ENCODE measurements at regions not wholly inside any gene's neighbourhood (a gene's known extent, or its start where the extent isn't known, plus 50 kb on each side); places are given as distances from the start of the nearest gene placed in this dataset.

DNA sequence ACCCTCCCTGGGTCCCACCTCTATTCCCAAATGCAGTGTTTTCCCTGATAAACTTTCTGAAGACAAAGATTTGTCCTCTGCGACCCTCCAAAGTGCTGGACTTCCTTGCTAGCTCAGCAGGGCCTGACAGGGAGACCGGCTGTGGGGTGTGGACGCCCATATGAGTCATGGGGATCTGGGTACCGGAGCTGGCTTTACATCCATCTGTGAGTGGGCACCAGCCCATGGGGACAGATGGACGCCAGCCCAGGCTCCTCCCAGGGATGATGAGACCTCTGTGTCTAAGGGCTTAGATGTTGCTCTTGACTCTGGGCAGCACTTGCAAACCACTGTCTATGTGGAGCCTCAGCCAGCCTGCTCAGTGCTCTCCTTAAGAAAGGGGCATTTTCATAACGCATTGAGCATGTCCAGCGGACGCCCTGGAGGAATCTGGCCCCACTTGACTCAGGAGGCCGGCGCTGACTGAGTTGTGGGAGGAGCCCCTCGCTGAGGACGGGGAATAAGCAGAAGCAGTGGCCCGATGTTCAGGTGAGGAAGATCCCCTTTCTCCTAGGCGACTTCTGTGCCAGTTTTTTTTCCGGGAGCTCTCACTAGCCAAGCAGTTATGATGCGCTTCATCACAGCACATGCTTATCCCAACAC is 229.4 kb upstream of the MYT1L start:
- no peak for TF ChIP-seq ZC3H10 (CRISPR knock-in tag; IDR thresholded peaks at IDR 0.05)
- TF ChIP-seq, protein P1, sequence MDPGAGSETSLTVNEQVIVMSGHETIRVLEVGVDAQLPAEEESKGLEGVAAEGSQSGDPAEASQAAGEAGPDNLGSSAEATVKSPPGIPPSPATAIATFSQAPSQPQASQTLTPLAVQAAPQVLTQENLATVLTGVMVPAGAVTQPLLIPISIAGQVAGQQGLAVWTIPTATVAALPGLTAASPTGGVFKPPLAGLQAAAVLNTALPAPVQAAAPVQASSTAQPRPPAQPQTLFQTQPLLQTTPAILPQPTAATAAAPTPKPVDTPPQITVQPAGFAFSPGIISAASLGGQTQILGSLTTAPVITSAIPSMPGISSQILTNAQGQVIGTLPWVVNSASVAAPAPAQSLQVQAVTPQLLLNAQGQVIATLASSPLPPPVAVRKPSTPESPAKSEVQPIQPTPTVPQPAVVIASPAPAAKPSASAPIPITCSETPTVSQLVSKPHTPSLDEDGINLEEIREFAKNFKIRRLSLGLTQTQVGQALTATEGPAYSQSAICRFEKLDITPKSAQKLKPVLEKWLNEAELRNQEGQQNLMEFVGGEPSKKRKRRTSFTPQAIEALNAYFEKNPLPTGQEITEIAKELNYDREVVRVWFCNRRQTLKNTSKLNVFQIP (CRISPR knock-in tag; IDR thresholded peaks at IDR 0.05; ENCODE audit: borderline replicate concordance, low read depth): no peak
- no peak for TF ChIP-seq PPARA (CRISPR knock-in tag; IDR thresholded peaks at IDR 0.05; ENCODE audit: borderline replicate concordance)
- no peak for TF ChIP-seq ZFP30 (CRISPR knock-in tag; IDR thresholded peaks at IDR 0.05)
- ATAC-seq: no peak

DNA sequence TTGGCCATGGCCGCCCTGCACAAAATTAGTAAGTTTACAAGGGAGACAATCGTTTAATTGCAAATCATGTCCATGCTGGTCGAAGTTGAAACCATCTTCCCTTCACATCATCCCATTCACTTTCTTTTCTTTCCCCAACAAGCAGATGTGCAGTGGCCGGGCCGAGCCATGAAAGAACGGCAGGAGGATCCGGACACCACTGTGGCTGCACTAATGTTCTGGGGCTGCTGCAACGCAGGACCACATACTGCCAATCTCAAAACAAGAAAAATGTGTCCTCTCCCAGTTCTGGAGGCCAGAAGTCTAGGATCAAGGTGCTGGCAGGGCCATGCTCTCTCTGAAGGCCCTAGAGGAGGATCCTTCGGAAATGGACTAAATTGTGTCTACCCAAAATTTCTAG is 227.4 kb upstream of the MYT1L start:
- TF ChIP-seq ZC3H10 (CRISPR knock-in tag; IDR thresholded peaks at IDR 0.05) (no peak), GLIS3 (CRISPR knock-in tag; IDR thresholded peaks at IDR 0.05) (no peak), ZFP30 (CRISPR knock-in tag; IDR thresholded peaks at IDR 0.05) (no peak), TOX (CRISPR knock-in tag; IDR thresholded peaks at IDR 0.05; ENCODE audit: borderline replicate concordance) (no peak), CSDC2 (CRISPR knock-in tag; IDR thresholded peaks at IDR 0.05) (no peak), PPARA (CRISPR knock-in tag; IDR thresholded peaks at IDR 0.05; ENCODE audit: borderline replicate concordance) (no peak), ISL1 (CRISPR knock-in tag; IDR thresholded peaks at IDR 0.05) (no peak), ZNF565 (CRISPR knock-in tag; conservative IDR thresholded peaks at IDR 0.05; ENCODE audit: low read depth) (no peak), OSR1 (CRISPR knock-in tag; IDR thresholded peaks at IDR 0.05) (no peak), ZNF70 (CRISPR knock-in tag; IDR thresholded peaks at IDR 0.05) (no peak), RARB (CRISPR knock-in tag; IDR thresholded peaks at IDR 0.05) (no peak), ESRRG (CRISPR knock-in tag; IDR thresholded peaks at IDR 0.05) (no peak), SNAI2 (CRISPR knock-in tag; IDR thresholded peaks at IDR 0.05) (no peak), TCF4 (CRISPR knock-in tag; IDR thresholded peaks at IDR 0.05; ENCODE audit: borderline replicate concordance) (no peak), ZNF8 (CRISPR knock-in tag; IDR thresholded peaks at IDR 0.05) (no peak), BACH2 (CRISPR knock-in tag; IDR thresholded peaks at IDR 0.05; ENCODE audit: borderline replicate concordance) (no peak)
- TF ChIP-seq, protein P2, sequence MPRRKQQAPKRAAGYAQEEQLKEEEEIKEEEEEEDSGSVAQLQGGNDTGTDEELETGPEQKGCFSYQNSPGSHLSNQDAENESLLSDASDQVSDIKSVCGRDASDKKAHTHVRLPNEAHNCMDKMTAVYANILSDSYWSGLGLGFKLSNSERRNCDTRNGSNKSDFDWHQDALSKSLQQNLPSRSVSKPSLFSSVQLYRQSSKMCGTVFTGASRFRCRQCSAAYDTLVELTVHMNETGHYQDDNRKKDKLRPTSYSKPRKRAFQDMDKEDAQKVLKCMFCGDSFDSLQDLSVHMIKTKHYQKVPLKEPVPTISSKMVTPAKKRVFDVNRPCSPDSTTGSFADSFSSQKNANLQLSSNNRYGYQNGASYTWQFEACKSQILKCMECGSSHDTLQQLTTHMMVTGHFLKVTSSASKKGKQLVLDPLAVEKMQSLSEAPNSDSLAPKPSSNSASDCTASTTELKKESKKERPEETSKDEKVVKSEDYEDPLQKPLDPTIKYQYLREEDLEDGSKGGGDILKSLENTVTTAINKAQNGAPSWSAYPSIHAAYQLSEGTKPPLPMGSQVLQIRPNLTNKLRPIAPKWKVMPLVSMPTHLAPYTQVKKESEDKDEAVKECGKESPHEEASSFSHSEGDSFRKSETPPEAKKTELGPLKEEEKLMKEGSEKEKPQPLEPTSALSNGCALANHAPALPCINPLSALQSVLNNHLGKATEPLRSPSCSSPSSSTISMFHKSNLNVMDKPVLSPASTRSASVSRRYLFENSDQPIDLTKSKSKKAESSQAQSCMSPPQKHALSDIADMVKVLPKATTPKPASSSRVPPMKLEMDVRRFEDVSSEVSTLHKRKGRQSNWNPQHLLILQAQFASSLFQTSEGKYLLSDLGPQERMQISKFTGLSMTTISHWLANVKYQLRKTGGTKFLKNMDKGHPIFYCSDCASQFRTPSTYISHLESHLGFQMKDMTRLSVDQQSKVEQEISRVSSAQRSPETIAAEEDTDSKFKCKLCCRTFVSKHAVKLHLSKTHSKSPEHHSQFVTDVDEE (CRISPR knock-in tag; IDR thresholded peaks at IDR 0.05): no peak
- TF ChIP-seq, protein P1 (CRISPR knock-in tag; IDR thresholded peaks at IDR 0.05; ENCODE audit: borderline replicate concordance, low read depth): no peak
- TF ChIP-seq, protein P3, sequence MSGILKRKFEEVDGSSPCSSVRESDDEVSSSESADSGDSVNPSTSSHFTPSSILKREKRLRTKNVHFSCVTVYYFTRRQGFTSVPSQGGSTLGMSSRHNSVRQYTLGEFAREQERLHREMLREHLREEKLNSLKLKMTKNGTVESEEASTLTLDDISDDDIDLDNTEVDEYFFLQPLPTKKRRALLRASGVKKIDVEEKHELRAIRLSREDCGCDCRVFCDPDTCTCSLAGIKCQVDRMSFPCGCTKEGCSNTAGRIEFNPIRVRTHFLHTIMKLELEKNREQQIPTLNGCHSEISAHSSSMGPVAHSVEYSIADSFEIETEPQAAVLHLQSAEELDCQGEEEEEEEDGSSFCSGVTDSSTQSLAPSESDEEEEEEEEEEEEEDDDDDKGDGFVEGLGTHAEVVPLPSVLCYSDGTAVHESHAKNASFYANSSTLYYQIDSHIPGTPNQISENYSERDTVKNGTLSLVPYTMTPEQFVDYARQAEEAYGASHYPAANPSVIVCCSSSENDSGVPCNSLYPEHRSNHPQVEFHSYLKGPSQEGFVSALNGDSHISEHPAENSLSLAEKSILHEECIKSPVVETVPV (CRISPR knock-in tag; IDR thresholded peaks at IDR 0.05): no peak
- TF ChIP-seq, protein P4, sequence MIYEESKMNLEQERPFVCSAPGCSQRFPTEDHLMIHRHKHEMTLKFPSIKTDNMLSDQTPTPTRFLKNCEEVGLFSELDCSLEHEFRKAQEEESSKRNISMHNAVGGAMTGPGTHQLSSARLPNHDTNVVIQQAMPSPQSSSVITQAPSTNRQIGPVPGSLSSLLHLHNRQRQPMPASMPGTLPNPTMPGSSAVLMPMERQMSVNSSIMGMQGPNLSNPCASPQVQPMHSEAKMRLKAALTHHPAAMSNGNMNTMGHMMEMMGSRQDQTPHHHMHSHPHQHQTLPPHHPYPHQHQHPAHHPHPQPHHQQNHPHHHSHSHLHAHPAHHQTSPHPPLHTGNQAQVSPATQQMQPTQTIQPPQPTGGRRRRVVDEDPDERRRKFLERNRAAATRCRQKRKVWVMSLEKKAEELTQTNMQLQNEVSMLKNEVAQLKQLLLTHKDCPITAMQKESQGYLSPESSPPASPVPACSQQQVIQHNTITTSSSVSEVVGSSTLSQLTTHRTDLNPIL (CRISPR knock-in tag; IDR thresholded peaks at IDR 0.05; ENCODE audit: low read depth): no peak
- no peak for ATAC-seq

DNA sequence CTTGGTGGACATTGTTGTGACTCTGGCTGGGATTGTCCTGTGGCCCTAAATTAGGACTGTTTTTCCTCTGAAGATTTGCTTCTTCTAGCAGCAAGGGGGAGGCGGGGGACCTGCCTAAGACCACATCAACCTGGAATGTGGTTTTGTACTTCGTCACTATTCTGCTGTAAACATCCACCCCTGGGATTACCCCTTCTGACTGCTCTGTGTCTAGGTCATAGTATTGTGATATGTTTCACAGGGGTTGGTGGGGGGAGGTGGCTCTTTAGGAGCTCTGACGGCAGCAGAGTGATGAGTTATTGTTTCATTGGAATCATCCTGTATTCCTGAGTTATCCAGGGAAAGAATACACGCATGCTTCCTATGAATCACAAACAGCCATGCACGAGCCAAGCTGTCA is 226.4 kb upstream of the MYT1L start:
- TF ChIP-seq ZNF70 (CRISPR knock-in tag; IDR thresholded peaks at IDR 0.05): no peak
- ATAC-seq: no peak

DNA sequence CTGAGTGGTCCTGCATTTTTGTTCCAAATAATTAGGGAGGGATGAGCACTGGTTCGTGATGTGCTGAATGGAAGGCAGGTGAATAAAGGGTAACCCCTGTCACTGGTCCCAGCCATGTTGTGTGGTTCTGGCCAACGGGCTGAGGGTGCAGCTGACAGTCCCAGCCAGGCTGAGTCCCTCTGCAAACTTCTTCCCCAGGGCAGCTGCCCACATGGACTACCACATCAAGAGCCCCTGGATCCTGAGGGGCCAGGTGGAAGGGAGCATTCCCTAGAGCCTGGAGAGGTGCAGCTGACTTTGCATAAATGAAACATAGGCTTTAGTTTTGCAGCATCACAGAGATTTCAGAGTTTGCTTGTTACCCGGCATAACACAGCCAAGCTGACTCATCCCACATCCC is 219.8 kb upstream of the MYT1L start:
- ATAC-seq: no peak
- no peak for TF ChIP-seq TCF4 (CRISPR knock-in tag; IDR thresholded peaks at IDR 0.05; ENCODE audit: borderline replicate concordance)
- TF ChIP-seq ZNF8 (CRISPR knock-in tag; IDR thresholded peaks at IDR 0.05): no peak
- TF ChIP-seq CSDC2 (CRISPR knock-in tag; IDR thresholded peaks at IDR 0.05): no peak
- TF ChIP-seq, protein P2 (CRISPR knock-in tag; IDR thresholded peaks at IDR 0.05): no peak
- TF ChIP-seq TOX (CRISPR knock-in tag; IDR thresholded peaks at IDR 0.05; ENCODE audit: borderline replicate concordance): no peak
- no peak for TF ChIP-seq GLIS3 (CRISPR knock-in tag; IDR thresholded peaks at IDR 0.05)
- TF ChIP-seq ZFP3 (CRISPR knock-in tag; IDR thresholded peaks at IDR 0.05): no peak
- TF ChIP-seq, protein P5, sequence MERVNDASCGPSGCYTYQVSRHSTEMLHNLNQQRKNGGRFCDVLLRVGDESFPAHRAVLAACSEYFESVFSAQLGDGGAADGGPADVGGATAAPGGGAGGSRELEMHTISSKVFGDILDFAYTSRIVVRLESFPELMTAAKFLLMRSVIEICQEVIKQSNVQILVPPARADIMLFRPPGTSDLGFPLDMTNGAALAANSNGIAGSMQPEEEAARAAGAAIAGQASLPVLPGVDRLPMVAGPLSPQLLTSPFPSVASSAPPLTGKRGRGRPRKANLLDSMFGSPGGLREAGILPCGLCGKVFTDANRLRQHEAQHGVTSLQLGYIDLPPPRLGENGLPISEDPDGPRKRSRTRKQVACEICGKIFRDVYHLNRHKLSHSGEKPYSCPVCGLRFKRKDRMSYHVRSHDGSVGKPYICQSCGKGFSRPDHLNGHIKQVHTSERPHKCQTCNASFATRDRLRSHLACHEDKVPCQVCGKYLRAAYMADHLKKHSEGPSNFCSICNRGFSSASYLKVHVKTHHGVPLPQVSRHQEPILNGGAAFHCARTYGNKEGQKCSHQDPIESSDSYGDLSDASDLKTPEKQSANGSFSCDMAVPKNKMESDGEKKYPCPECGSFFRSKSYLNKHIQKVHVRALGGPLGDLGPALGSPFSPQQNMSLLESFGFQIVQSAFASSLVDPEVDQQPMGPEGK (CRISPR knock-in tag; IDR thresholded peaks at IDR 0.05; ENCODE audit: borderline replicate concordance): no peak
- TF ChIP-seq PPARA (CRISPR knock-in tag; IDR thresholded peaks at IDR 0.05; ENCODE audit: borderline replicate concordance): no peak

Data from SK-N-SH treated with all-trans-retinoic acid at 6 μM for 48 hours (cell line).